AG10803 (cell line): ENCODE measurements at regions not wholly inside any gene's neighbourhood (a gene's known extent, or its start where the extent isn't known, plus 50 kb on each side); places are given as distances from the start of the nearest gene placed in this dataset.
"Not testable (repeated sequence)": the region's sequence is repeated elsewhere in the genome, so short reads cannot be mapped to it uniquely, and the experiment has no call there.

Experiments
- DNase-seq: peaks from one replicate; pipeline ENCODE4 v3.0.0; 2010; ENCODE audit warnings: low read depth
- H3K4me3 ChIP-seq: 2 replicates; pipeline ENCODE4 v1.5.1; 2011; ENCODE audit warnings: mild to moderate bottlenecking, low read length, control low read depth
- TF ChIP-seq, protein P1 (sequence below): conservative IDR thresholded peaks from 2 replicates; pipeline ENCODE4 v1.5.1; 2011; ENCODE audit warnings: mild to moderate bottlenecking, low read length, control low read depth, inconsistent platforms

GRCh38 chr16:80100846-80101451 lies 439.8 kb upstream of the DYNLRB2 start:
- H3K4me3 ChIP-seq = no peak overlapping the region
- TF ChIP-seq, protein P1, sequence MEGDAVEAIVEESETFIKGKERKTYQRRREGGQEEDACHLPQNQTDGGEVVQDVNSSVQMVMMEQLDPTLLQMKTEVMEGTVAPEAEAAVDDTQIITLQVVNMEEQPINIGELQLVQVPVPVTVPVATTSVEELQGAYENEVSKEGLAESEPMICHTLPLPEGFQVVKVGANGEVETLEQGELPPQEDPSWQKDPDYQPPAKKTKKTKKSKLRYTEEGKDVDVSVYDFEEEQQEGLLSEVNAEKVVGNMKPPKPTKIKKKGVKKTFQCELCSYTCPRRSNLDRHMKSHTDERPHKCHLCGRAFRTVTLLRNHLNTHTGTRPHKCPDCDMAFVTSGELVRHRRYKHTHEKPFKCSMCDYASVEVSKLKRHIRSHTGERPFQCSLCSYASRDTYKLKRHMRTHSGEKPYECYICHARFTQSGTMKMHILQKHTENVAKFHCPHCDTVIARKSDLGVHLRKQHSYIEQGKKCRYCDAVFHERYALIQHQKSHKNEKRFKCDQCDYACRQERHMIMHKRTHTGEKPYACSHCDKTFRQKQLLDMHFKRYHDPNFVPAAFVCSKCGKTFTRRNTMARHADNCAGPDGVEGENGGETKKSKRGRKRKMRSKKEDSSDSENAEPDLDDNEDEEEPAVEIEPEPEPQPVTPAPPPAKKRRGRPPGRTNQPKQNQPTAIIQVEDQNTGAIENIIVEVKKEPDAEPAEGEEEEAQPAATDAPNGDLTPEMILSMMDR = no peak
- DNase-seq = no peak

GRCh38 chr16:80100186-80100585 lies 440.6 kb upstream of the DYNLRB2 start:
- no peak for DNase-seq
- TF ChIP-seq, protein P1 = no peak
- no peak overlapping the region for H3K4me3 ChIP-seq

DNA sequence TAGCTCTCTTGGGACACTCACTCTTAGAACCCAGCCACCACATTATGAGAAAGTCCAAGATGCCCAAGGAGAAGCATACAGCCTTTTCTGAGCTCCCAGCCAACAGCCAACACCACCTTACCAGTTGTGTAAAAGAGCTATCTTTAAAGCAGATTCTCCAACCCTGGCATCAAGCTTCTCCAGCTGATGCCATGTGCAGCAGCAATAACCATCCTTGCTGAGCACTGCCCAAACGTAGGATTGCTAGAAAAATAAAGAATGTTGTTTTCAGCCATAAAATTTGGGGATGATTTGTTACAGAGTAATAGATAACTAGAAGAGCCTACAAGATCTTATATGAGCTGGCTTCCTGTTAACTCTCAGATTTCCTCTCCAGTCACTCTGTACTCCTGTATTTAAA lies 443.7 kb upstream of the DYNLRB2 start:
- TF ChIP-seq, protein P1 = no peak
- no peak overlapping the region for H3K4me3 ChIP-seq
- no peak for DNase-seq

- H3K4me3 ChIP-seq = no peak overlapping the region
- peak; percentile 45 for DNase-seq
- TF ChIP-seq, protein P1 = no peak
Measured at GRCh38 chr16:80092681-80093080, 448.1 kb upstream of the DYNLRB2 start.

GRCh38 chr16:80091453-80091852 lies 449.3 kb upstream of the DYNLRB2 start:
- H3K4me3 ChIP-seq = not testable (repeated sequence)

DNA sequence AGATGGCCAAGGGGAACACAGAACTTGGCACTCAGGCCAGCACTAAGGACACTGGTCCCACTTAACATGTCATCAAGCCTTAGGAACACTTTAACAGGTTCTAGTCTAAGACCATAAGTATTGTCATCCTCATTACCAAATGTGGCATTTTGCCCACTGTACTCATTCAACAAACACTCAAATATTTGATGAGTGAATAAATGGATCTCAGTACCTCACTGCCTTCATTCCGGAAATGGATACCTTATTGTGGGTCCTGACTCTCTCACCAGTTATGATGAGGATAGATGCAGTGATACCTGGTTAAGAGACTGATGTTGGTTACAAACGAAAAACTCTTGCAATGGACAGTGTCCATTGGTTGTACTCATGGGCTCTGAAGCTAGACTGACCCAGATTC lies 455.2 kb upstream of the DYNLRB2 start:
- H3K4me3 ChIP-seq = no peak overlapping the region
- no peak for DNase-seq
- TF ChIP-seq, protein P1 = no peak

More at GRCh38 chr16:80091453-80091852, 449.3 kb upstream of the DYNLRB2 start:
- not testable (repeated sequence) for DNase-seq

- TF ChIP-seq, protein P1 = peak; percentile 61
- peak; percentile 55 for DNase-seq
- no peak overlapping the region for H3K4me3 ChIP-seq
Measured at GRCh38 chr16:80084614-80085013, 456.2 kb upstream of the DYNLRB2 start.
